ENCODE measurements at regions not wholly inside any gene's neighbourhood (a gene's known extent, or its start where the extent isn't known, plus 50 kb on each side); places are given as distances from the start of the nearest gene placed in this dataset.

- Histone ChIP-seq H3K9me1 (ENCODE audit: control insufficient read depth, insufficient read depth, low read length) (no peaks in the 10 kb centered on the region), H3K79me2 (ENCODE audit: control insufficient read depth, insufficient read depth, low read length) (no peaks in the 10 kb centered on the region), H3K4me2 (ENCODE audit: insufficient read depth, low read length) (no peak overlapping the region), H3K27ac (ENCODE audit: extremely low read depth, low read depth, low read length) (no peak overlapping the region), H3K9ac (ENCODE audit: insufficient read depth in 1 of 2, low read depth in 2 of 2, low read length in 2 of 2) (no peak overlapping the region), H3K36me3 (ENCODE audit: control insufficient read depth, insufficient read depth, low read length) (no peaks in the 10 kb centered on the region), H3K27me3 (ENCODE audit: control insufficient read depth in 2 of 2, insufficient read depth in 2 of 2, low read length in 2 of 2) (peaks cover 9 to 32% of the 10 kb centered on the region in 2 experiments; a peak in 4 of 5 replicates), H3K4me1 (replicated peaks in 1 of 2; ENCODE audit: control insufficient read depth in 2 of 2, insufficient read depth in 2 of 2, low read length in 2 of 2) (no peaks in the 10 kb centered on the region), H2AFZ (ENCODE audit: low read depth, low read length) (no peak overlapping the region), H3K4me3 (no peak overlapping the region), H3K9me3 (replicated peaks; ENCODE audit: control insufficient read depth, insufficient read depth, low read depth, low read length) (no peaks in the 10 kb centered on the region), H4K20me1 (replicated peaks; ENCODE audit: control insufficient read depth, insufficient read depth, low read length) (no peaks in the 10 kb centered on the region)
- TF ChIP-seq HES1 (IDR thresholded peaks at IDR 0.05; ENCODE audit: low read depth) (no peak), ZNF121 (CRISPR knock-in tag; conservative IDR thresholded peaks at IDR 0.05) (no peak), ZNF232 (CRISPR knock-in tag; IDR thresholded peaks at IDR 0.05) (no peak), TRIM25 (IDR thresholded peaks at IDR 0.05; ENCODE audit: borderline replicate concordance) (no peak), LARP7 (IDR thresholded peaks at IDR 0.05) (no peak), STAT5B (CRISPR knock-in tag; IDR thresholded peaks at IDR 0.05) (no peak), BRF1 (IDR thresholded peaks at IDR 0.05; ENCODE audit: borderline replicate concordance, extremely low read depth, insufficient read length) (no peak), IRF9 (tag; IDR thresholded peaks at IDR 0.05) (no peak)
- in situ Hi-C loops (cut with MboI), result no loop called here
- ATAC-seq, result no peak
- no peak for DNase-seq (ENCODE audit: extremely low read depth in 1 of 4, low spot score in 3 of 4)
- 4% methylated on average over 6 of the region's 6 CpGs for WGBS (ENCODE audit: insufficient coverage, low coverage, missing lambda C conversion rate)
- no TSS peak for BruUV-seq (replicated peaks)
- ChIA-PET CTCF (ENCODE audit: low intra/inter-chr PET ratio) (no interaction called here), POLR2A (interaction anchor here (1.1 kb wide), 1 partner anchor 9 kb away, joined by 3 read pairs; no protein-coding TSS in a partner anchor)
- FAIRE-seq, result no peak
- intact Hi-C loops (cut with micrococcal nuclease), result no loop called here
Measured at GRCh38 chr9:95762322-95762721, 113.2 kb upstream of the ERCC6L2 start.

All from K562 (cell line).